Hematopoietic multipotent progenitor cell treated with erythropoietin and hydrocortisone succinate and interleukin-3 and kit ligand, for 17 days (in vitro differentiated cells): ENCODE measurements at regions not wholly inside any gene's neighbourhood (a gene's known extent, or its start where the extent isn't known, plus 50 kb on each side); places are given as distances from the start of the nearest gene placed in this dataset.
"Not testable (repeated sequence)": the region's sequence is repeated elsewhere in the genome, so short reads cannot be mapped to it uniquely, and the experiment has no call there.

Source experiments
- DNase-seq: peaks from one replicate; pipeline ENCODE4 v3.0.0-alpha.2; 2015; ENCODE audit warnings: low spot score

DNA sequence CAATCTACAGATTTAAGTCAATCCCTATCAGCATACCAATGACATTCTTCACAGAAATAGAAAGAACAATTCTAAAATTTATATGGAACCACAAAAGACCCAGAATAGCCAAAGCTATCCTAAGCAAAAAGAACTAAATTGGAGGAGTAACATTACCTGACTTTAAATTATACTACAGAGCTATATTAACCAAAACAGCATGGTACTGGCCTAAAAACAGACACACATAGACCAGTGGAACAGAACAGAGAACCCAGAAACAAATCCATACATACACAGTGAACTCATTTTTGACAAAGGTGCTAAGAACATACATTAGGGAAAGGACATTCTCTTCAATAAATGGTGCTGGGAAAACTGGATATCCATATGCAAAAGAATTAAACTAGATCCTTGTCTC lies 68.6 kb upstream of the HES1 start:
- DNase-seq = not testable (repeated sequence)

DNA sequence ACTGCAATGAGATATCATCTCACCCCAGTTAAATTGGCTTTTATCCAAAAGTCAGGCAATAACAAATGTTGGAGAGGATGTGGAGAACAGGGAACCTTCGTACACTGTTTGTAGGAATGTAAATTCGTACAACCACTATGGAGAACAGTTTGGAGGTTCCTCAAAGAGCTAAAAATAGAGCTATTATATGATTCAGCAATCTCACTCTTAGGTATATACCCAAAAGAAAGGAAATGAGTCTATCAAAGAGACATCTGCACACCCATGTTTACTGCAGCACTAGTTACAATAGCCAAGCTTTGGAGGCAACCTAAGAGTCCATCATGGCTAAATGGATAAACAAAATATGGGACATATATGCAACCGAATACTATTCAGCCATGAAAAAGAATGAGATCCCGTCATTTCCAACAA lies 68.0 kb upstream of the HES1 start:
- no peak for DNase-seq

DNA sequence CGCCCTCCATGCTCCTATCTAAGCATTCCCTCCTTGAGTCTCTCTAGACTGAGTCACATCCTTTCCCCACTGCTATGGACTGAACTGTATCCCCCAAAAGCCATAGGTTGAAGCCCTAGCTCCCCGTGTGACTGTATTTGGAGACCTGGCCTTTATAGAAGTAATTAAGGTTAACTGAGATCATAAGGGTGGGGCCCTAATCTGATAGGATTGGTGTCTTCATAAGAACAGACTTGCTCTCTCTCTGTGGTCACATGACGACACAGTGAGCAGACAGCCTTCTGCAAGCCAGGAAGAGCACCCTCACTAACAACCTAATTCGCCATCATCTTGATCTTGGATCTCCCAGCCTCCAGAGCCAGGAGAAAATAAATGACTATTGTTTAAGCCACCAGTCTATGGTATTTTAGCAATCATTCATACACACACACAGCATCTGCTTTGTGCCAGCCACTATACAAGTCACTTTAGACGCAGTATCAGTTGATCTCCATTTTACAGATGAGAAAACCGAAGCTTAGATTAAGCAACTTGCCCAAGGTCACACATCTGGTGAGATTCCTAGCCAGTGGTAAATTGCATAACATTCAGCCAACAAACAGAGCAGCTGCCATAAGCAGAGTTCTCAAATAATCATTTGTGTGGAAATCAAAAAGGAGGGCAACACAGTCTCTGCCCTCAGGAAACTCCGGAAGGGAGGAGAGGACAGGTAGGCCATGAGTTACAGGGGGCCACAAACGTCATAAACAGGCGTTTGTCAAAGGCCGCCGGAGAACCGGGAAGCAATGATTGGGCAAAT lies 66.3 kb upstream of the HES1 start:
- no peak for DNase-seq

DNA sequence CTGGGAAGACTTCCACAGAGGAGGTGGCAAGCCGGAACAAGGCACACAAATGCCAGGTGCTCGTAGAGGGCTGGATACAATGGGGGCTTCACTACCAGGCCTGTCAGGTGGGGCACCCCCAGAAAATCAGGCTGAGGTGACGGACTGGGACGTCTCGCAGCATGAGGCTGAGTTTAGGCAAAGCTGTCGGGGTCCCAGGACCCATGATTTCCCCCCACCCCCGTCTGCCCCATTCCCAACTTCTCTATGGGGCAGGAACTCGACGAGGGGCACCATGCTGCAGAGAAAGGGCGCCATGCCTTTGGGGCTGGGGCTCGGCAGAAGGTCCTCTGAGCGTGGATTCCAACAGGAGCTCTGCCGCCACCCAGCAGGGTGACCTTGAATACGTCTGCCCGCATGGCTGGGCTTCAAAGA lies 65.7 kb upstream of the HES1 start:
- DNase-seq = no peak

DNA sequence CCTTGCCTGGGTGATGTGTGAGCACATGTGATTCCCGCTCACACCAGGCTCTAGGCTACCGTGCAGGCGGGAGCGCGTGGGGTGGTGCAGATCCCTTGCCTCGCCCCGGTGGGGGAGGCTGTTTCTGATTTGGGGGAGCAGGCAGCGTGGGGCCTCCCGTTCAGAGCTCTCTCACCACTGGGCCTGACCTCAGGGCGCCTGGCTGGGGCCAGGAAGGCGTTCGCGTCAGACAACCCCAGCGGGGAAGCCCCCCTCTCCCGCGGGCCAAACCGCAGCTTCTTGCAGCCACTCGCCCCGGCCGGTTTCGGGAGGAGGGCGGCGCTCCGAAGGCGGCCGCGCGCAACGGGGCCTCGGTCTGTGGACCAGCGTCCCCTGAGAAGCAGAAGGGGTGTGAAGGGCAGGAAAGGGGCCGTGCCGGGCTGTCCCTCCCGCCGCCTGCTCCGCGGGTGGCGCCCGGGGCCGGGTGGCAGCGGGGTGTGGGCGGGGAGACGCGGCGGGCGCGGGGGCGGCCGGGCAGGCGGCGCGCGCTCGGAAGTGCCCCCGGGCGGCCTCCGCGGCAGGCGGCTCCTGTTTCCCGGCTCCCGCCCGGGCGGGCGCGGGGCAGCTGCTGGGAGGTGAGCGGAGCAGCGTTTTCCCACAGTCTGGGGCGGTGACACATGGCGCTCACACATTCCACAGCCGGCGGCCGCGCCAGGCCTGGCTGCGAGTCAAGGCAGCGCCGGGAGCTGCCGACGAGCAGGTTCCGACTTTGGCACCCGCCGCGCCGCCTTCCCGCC lies 65.1 kb upstream of the HES1 start:
- DNase-seq = no peak

DNA sequence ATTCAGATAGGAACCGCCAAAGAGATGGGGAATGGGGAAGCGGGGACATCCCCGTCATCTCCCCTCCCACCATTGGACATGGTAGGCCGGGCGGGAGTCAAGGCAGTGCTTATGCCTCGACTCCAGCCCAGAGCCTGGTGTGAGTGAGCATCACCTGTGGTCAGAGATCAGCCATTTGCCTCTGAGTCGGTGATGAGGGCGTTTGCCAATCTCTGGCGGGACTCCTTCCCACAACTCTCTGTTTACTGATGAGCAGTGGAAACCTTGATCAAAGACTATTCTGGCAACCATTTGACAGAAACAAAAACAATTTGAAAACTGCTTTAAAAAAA lies 63.9 kb upstream of the HES1 start:
- no peak for DNase-seq

DNA sequence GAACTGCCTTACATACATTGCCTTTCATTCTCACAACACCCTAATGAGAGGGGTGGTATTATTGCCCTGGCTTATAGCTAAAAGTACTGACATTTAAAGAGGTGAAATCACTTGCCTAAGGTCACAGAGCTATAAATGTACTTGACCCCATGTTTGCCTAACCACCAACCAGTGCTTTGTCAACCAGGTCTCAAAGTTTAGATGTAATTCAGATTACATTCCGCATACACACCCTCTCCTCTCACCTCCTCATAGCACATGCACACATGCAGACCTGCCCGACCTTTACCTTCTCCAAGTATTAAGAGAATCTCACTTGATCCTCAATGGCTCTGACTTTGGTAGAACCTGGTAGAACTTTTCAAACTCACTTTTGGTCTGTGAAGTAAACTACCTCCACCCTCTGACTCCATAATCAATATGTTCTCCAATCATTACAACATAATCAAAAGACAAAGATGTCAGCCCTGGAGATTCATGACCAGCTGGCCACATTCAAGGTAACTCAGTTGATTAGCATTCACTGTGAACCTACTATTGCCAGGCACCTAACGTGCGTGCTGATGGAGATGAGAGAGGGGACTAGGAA lies 63.2 kb upstream of the HES1 start:
- DNase-seq = no peak

DNA sequence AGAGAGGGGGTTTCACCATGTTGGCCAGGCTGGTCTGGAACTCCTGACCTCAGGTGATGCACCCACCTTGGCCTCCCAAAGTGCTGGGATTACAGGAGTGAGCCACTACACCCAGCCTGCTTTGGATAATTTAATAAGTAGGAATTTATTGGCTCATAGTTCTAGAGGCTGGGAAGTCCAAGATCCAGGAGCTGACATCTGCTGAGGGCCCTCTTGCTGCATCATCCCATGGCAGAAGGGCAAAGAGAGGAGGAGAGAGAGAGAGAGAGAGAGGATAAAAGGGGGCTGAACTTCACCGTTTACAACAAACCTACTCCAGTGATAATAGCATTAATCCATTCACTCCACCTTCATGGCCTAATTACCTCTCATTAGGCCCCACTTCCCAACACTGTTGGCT lies 62.0 kb upstream of the HES1 start:
- DNase-seq = no peak

DNA sequence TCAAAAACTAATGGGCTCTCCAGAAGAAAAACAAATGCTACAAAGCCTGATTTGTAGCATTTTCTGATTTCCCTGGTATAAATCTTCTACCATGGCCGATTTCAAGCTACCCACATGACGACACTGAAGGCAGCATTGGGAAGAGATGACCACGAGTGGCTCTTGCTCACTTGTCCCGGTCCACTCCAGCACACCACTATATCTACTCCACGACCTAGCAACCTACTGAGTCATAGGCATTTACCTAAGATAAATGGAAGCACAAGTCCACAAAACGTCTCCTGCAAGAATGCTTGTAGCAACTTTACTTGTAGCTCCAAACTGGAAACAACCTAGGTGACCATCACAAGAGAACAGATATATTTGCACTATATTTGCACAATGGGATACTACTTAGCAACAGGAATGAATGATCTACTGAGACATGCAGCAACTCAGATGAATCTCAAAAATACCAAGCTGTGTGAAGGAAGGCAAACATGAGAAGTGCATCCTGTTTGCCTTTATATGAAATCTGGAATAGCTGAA lies 60.8 kb upstream of the HES1 start:
- DNase-seq = no peak

DNA sequence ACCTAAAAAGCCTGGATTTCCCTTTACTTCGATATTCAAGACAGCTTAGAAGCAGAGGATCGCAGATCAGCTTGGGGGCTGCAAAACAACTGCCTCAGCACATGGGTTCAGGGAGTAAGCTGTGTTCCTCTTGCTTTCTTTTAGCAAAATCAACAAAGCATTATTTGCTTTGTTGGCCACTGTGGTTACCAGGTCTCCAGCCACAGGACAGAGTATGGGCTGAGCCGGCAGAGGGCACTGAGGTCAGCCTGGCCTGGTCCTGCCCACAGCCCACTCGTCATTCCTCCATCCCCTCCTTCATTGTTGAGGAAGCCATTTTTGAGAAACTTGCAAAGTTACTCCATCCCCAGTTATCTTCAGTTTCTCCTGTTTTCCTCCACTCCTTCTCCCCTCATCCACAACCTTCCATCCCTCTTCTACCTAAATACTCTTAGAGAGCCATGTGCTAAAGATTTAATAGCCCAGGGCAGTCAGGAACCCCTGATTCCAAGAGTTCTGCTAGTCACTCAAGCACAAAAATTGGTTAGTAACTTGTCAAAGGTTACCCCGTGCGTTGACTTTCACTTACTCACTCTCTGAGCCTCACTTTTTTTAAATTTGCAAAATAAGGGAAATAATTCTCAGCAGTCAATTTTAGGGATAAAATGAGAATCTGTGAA lies 60.0 kb upstream of the HES1 start:
- DNase-seq = no peak

DNA sequence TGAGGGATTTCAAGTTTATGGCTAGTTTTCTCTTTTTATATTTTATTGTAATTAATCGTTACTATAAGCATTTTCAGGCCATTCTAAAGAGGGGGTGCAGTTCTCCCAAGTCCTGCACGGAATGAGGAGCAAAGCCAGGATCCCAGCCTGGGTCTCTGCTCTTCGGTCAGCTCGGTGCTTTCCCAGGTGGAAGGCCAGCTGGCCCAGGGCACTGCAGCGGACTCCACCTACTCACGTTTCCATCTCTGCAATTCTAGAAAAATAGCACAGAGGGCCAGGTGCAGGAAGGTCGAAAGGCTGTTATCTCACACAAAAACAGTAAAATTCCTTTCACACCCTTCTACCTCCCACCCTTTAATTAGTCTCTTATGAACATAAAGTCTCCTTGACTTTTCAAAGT lies 59.5 kb upstream of the HES1 start:
- no peak for DNase-seq

DNA sequence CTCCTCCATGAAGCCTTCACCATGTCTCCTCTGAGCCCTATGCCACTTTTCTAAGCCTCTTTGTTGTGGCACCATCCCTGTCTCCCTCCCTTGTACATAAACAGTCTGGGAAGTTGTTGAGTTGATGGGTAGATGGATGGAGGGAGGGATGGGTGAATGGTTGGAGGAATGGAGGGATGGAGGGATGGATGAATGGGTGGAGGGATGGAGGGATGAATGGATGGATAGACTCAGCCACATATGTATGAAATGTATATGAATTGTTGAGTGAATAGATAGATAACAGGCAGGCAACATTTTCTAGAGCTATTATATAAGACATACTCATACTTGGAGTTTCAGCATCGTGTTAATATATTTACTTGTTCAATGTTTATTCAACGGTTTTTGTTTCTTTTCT lies 58.3 kb upstream of the HES1 start:
- DNase-seq = no peak

DNA sequence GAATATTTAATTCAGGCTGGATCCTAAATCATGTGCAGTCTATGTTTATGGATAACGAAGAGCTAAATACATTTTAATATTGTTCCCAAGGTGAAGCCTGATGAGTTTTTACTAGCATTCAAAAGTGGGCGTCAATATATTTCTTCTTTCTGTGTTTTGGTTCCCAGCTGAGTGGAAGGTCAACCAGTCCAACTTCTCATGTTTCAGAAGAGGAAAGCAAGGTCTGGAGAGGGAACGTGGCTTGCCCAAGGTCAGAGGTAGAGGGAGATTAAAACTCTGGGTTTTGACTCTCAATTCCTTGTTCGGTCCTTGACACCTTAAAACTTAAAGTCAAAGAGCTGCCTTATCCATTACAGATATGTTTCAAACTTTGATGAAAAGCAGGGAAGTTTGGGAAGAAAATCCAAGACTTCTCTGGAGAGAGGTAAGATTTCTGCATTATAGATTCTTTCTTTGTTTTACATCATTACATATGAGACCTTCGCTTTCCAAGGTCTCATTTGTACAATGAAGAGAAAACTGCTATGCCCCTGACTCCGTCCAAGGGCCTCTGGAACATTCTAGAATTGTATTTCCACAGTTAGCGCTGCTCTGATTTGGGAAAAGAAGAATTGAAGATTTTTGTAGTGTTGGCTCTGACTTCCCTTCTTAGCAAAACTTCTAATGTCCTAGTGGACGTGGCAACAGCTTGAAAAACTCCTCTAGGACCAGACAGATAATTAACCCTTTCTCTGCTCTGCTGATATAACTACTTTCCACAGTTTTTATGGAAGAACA lies 57.7 kb upstream of the HES1 start:
- no peak for DNase-seq

DNA sequence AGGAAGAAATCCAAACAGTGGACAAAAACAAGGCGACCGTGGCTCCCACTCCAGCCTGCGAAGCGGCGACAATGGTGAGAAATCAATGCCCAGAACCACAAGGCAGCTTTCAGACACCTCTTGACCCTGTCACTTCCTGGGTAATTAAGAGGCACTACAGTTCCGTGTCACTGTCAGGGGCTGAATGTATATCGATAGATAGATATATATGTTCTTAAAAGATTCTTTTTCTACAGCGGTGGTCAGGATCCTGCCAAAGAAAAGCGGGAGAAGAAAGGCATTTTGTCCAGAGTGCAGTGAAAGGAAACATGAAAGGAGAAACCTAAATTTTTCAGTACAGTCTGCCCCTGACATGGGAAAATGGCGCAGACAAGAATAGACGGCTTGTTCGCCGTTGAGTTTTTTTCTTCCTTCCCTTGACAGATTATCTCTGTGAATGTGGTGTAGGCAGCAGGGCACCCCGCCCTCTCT lies 56.2 kb upstream of the HES1 start:
- DNase-seq = no peak

DNA sequence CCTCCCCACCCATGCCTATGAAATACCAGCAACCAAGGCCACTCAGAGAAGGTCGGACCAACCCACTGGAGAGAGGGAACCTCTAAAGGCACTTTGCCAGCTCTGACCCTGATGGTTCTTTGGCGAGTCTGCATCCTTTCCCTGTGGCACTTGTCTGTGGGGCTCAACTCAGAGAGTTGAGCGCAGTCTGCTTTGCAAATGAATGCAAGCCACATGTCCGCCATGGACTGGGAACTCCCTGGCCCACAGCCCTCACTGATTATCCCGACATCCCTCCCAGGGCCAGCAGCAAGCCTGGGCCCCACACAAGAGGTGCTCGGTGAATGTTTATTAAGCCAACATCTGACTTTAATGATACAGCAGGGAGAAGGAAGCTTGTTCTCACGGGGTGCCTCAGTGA lies 55.5 kb upstream of the HES1 start:
- no peak for DNase-seq

DNA sequence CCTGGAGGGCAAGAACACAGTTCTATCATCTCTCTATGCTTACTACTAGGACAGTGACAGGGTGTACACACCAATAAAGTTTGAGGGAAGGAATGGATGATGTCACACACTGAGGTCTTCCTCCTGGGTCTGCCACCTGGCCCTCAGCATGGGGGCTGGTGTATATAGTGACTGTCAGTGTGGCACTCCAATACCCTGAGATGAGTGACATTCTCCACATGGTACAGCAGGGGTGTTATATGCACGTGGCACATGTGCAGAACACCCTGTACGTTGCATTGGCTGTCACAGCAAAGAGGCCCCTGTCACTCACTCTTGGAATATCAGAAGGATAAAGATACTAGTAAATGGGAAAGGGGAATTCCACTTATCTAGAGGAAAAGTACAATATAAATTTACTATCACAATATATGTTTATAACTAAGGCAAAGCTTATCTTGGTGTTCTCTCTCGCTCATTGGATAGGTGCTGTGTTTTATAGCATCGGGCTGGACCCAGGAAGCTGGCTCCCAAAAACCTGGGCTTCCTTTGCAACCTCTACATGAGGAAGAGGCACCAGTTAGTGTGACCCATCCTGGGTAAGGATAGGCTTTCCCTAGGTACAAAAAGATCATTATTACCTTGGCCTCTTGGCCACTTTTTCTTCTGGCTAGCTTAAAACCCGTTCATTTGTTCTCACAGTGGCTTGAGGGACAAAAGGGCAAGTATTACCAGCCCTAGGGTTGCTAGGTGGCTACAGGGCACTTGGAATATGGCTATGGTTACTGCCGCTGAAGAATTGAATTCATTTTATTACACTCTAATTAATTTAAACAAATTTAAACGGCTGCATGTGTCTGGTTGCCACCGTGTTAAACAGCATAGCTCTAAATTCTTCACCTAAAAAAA lies 54.8 kb upstream of the HES1 start:
- DNase-seq = no peak

DNA sequence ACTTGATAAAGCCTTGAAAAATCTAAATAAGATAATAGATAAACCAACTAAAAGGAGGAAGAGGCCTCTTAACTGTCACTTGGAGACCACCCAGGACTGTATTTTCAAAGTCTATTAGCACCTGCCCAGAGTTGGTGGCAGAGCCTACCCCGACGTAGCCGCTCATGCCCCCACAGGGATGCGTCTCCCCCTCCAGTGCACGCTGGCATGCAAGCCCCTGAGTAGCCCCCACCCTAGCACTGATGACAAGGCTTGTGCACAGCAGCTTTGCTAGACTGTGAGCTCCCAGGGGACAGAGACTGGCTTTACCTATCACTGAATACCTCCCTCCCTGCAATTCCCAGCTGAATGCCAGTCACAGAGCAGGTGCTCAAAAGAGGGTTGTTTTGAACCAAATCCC lies 54.1 kb upstream of the HES1 start:
- no peak for DNase-seq

DNA sequence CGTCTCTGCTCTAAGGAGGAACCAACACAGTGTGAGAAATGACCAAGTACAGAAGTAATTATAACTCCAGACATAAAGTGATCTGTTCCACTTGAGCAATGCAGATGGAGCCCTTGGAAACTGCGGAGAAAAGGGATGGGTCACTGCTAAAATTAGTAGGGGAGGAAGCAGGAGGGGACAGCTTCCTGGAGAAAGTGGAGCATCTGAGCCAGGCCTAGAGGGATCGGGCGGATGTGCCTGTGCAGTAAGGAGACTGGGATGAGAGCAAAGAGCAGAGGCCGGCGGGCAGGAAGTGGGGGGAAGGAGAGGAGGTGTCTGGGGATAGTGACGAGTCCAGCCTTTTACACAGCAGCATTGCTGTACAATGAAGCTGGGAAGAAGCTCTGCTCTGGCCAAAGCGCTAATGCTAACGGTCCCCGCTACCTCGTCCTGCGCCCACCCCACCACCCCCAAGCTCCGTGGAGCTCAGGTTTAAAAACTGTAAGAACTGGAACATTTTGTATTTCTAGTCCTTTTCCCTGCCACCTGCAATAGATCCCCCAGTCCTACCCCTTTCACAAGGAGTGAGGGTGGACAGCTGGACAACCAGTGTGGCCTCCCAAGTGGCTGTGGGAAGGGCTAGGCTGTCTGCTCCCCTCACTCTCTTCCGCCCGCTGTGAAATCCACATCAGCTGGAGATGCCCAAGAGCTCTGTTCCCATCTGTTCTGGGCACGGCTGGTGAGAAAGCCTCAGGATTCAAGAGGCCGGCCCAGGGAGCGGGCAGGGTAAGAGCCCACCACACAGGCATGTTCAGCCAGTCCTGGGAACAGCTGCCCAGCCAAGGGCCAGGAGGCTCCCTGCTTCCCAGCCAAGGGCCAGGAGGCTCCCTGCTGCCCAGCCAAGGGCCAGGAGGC lies 53.0 kb upstream of the HES1 start:
- DNase-seq = no peak

DNA sequence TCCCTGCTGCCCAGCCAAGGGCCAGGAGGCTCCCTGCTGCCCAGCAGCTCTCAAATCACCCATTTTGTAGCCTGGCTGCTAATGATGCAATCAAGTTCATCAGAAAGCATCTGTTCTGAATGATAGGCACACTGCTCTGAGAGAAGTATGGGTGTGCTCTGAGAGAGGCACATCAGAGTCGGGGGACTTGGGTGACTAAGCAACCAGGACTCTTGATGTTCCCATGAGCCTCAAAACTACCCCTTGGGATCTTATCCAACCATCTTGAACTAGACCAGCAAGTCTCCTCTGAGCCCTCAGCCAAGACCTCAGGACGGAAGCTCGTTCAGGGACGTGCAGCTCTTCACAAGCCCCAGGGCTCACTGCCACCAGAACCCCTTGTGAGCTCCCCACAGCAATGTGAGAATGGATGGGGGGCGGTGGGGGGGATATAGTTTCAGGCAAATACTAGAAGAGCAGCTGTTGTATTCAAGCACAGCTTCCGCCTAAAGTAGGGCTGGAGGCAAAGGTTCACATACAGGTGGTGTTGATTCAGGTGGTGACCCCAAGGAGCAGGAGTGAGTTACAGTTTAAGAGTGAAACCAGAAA lies 52.2 kb upstream of the HES1 start:
- no peak for DNase-seq
